ENCODE measurements at regions not wholly inside any gene's neighbourhood (a gene's known extent, or its start where the extent isn't known, plus 50 kb on each side); places are given as distances from the start of the nearest gene placed in this dataset.

DNA sequence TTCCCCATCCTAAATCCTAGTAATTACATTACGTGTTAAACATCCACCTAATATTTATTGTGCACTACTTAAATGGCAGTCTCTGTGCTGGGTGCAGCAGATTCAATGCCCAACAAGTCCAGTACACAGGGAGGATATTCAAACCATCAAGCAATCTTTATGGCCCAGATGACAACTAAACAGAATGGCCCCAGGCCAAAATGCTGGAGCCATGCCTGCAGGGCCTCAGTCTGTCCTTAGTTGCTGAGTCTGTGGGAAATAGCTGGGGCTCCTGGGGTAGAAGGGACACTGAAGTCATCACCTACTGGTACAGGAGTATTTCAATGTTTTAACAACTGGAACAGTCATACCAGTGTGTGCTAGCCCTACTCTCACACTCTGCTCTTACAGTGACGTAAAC lies 153.5 kb downstream of the ZNF608 start:
- whole genome bisulfite sequencing (ENCODE audit: insufficient coverage): 100% methylated on average over 2 of the region's 2 CpGs

GRCh38 chr5:124591583-124591982 lies 154.9 kb downstream of the ZNF608 start:
- peaks cover under 1% of the 10 kb centered on the region for H3K4me1 Mint-ChIP-seq
- CTCF ChIA-PET: no interaction called here
- H3K27me3 Mint-ChIP-seq: no peaks in the 10 kb centered on the region

More for the DNA sequence above, 153.5 kb downstream of the ZNF608 start:
- no peaks in the 10 kb centered on the region for H3K36me3 ChIP-seq (replicated peaks in 1 of 2; ENCODE audit: control extremely low read depth in 1 of 2, control insufficient read depth in 1 of 2, extremely low read depth in 1 of 2, insufficient read depth in 2 of 2, low read length in 1 of 2)
- H3K4me3 ChIP-seq (ENCODE audit: control extremely low read depth in 1 of 5, extremely low read depth in 1 of 5, insufficient read depth in 1 of 5, low read depth in 2 of 5, low read length in 4 of 5): no peak overlapping the region
- H3K4me3 Mint-ChIP-seq: no peak overlapping the region
- H3K27ac ChIP-seq (ENCODE audit: low read length in 2 of 2): no peak overlapping the region
- POLR2A ChIA-PET: no interaction called here
- H3K27me3 ChIP-seq (replicated peaks in 1 of 4; ENCODE audit: control extremely low read depth in 1 of 4, control insufficient read depth in 3 of 4, insufficient read depth in 4 of 4, low read length in 3 of 4): peaks cover 0 to 2% (median 0%) of the 10 kb centered on the region in 4 experiments
- no peaks in the 10 kb centered on the region for H3K79me2 ChIP-seq (ENCODE audit: control insufficient read depth, insufficient read depth, low read length)
- no peak overlapping the region for H2AFZ ChIP-seq (ENCODE audit: insufficient read depth, low read depth, low read length, poor library complexity, severe bottlenecking)
- H3K9me3 Mint-ChIP-seq (ENCODE audit: insufficient read depth): no peaks in the 10 kb centered on the region
- no peaks in the 10 kb centered on the region for H3K27me3 Mint-ChIP-seq
- no peaks in the 10 kb centered on the region for H4K20me1 ChIP-seq (ENCODE audit: control insufficient read depth, insufficient read depth, low read length, poor library complexity, severe bottlenecking)
- no peak overlapping the region for H3K4me2 ChIP-seq (replicated peaks; ENCODE audit: low read depth, low read length, poor library complexity, severe bottlenecking)
- H3K4me1 ChIP-seq (ENCODE audit: control insufficient read depth in 2 of 2, insufficient read depth in 2 of 2, low read length in 2 of 2): peaks cover 0 to 4% of the 10 kb centered on the region in 2 donors
- intact Hi-C loops (cut with micrococcal nuclease): no loop called here
- ATAC-seq (ENCODE audit: low read depth): no peak
- no peak for DNase-seq
- CTCF ChIA-PET: no interaction called here
- H3K27ac Mint-ChIP-seq: no peak overlapping the region
- peaks cover 4% of the 10 kb centered on the region for H3K4me1 Mint-ChIP-seq
- no peak for TF ChIP-seq EZH2 (IDR thresholded peaks at IDR 0.05; ENCODE audit: borderline replicate concordance, insufficient read depth, low read depth, low read length, poor library complexity, severe bottlenecking)
- TF ChIP-seq CTCF (IDR thresholded peaks at IDR 0.05): no peak
- no peak overlapping the region for H3K9ac ChIP-seq (ENCODE audit: low read length)
- H3K9me3 ChIP-seq (ENCODE audit: control extremely low read depth in 1 of 3, control insufficient read depth in 2 of 3, insufficient read depth in 1 of 3, low read length in 2 of 3): no peaks in the 10 kb centered on the region

More at GRCh38 chr5:124591583-124591982, 154.9 kb downstream of the ZNF608 start:
- no peak overlapping the region for H3K27ac Mint-ChIP-seq
- H3K9me3 ChIP-seq (ENCODE audit: control extremely low read depth in 1 of 3, control insufficient read depth in 2 of 3, insufficient read depth in 1 of 3, low read length in 2 of 3): no peaks in the 10 kb centered on the region
- no peak overlapping the region for H2AFZ ChIP-seq (ENCODE audit: insufficient read depth, low read depth, low read length, poor library complexity, severe bottlenecking)
- intact Hi-C loops (cut with micrococcal nuclease): no loop called here
- no peaks in the 10 kb centered on the region for H4K20me1 ChIP-seq (ENCODE audit: control insufficient read depth, insufficient read depth, low read length, poor library complexity, severe bottlenecking)
- no peak overlapping the region for H3K4me3 Mint-ChIP-seq
- H3K79me2 ChIP-seq (ENCODE audit: control insufficient read depth, insufficient read depth, low read length): no peaks in the 10 kb centered on the region
- no peak overlapping the region for H3K4me2 ChIP-seq (replicated peaks; ENCODE audit: low read depth, low read length, poor library complexity, severe bottlenecking)
- no peak overlapping the region for H3K27ac ChIP-seq (ENCODE audit: low read length in 2 of 2)
- DNase-seq (no peak), ATAC-seq (ENCODE audit: low read depth) (no peak)
- TF ChIP-seq CTCF (IDR thresholded peaks at IDR 0.05): no peak
- H3K36me3 ChIP-seq (replicated peaks in 1 of 2; ENCODE audit: control extremely low read depth in 1 of 2, control insufficient read depth in 1 of 2, extremely low read depth in 1 of 2, insufficient read depth in 2 of 2, low read length in 1 of 2): no peaks in the 10 kb centered on the region
- H3K4me1 ChIP-seq (ENCODE audit: control insufficient read depth in 2 of 2, insufficient read depth in 2 of 2, low read length in 2 of 2): peaks cover 0 to under 1% of the 10 kb centered on the region in 2 donors
- no peak overlapping the region for H3K4me3 ChIP-seq (ENCODE audit: control extremely low read depth in 1 of 5, extremely low read depth in 1 of 5, insufficient read depth in 1 of 5, low read depth in 2 of 5, low read length in 4 of 5)
- H3K9ac ChIP-seq (ENCODE audit: low read length): no peak overlapping the region
- WGBS (ENCODE audit: insufficient coverage): 97% methylated on average over 5 of the region's 5 CpGs
- POLR2A ChIA-PET: no interaction called here
- no peaks in the 10 kb centered on the region for H3K9me3 Mint-ChIP-seq (ENCODE audit: insufficient read depth)
- H3K27me3 ChIP-seq (replicated peaks in 1 of 4; ENCODE audit: control extremely low read depth in 1 of 4, control insufficient read depth in 3 of 4, insufficient read depth in 4 of 4, low read length in 3 of 4): no peaks in the 10 kb centered on the region
